ENCODE measurements at regions not wholly inside any gene's neighbourhood (a gene's known extent, or its start where the extent isn't known, plus 50 kb on each side); places are given as distances from the start of the nearest gene placed in this dataset.

GRCh38 chr2:129205766-129206165 is 773.7 kb upstream of the RAB6C start:
- Histone ChIP-seq H3K36me3 (replicated peaks in 1 of 2; ENCODE audit: control insufficient read depth in 1 of 2, insufficient read depth in 2 of 2, low read length in 2 of 2) (no peaks in the 10 kb centered on the region), H4K20me1 (ENCODE audit: insufficient read depth, low read length) (no peaks in the 10 kb centered on the region), H3K9ac (ENCODE audit: insufficient read depth, low read depth, low read length) (no peak overlapping the region), H3K4me3 (replicated peaks in 1 of 3; ENCODE audit: insufficient read depth in 1 of 3, low read depth in 2 of 3, low read length in 3 of 3) (no peak overlapping the region), H3K27me3 (ENCODE audit: control insufficient read depth in 1 of 2, insufficient read depth in 2 of 2, low read length in 2 of 2) (peaks cover 0 to 7% of the 10 kb centered on the region in 2 experiments; a peak in 1 of 5 replicates), H3K79me2 (ENCODE audit: insufficient read depth, low read length) (no peaks in the 10 kb centered on the region), H3K4me1 (ENCODE audit: insufficient read depth, low read length) (no peaks in the 10 kb centered on the region), H3K4me2 (ENCODE audit: low read depth, low read length) (no peak overlapping the region), H3K27ac (ENCODE audit: extremely low read length, insufficient read depth, low read length) (no peak overlapping the region), H3K9me3 (ENCODE audit: low read length) (no peaks in the 10 kb centered on the region), H2AFZ (ENCODE audit: low read length) (no peak overlapping the region)
- no peak for FAIRE-seq
- ChIA-PET CTCF (ENCODE audit: low intra/inter-chr PET ratio, low total read pairs) (no interaction called here), POLR2A (no interaction called here)
- 0% methylated on average over 5 of the region's 5 CpGs for WGBS (ENCODE audit: low lambda C conversion rate)
- ATAC-seq: no peak
- DNase-seq (ENCODE audit: low spot score): no peak
- intact Hi-C loops (cut with micrococcal nuclease; ENCODE audit: unreplicated experiment) (no loop called here), in situ Hi-C loops (cut with HindIII; ENCODE audit: extremely low pct_ligation_motif_present, low pct_unique_long_range_greater_than_20kb) (no loop called here)
- BruUV-seq (replicated peaks): no TSS peak
- TF ChIP-seq MZF1 (CRISPR knock-in tag; IDR thresholded peaks at IDR 0.05; ENCODE audit: borderline replicate concordance) (no peak), ZNF30 (CRISPR knock-in tag; IDR thresholded peaks at IDR 0.05) (no peak), MIER3 (CRISPR knock-in tag; IDR thresholded peaks at IDR 0.05; ENCODE audit: borderline replicate concordance) (no peak), MLLT10 (CRISPR knock-in tag; IDR thresholded peaks at IDR 0.05) (no peak), BCLAF1 (IDR thresholded peaks at IDR 0.05) (no peak), NR2F1 (CRISPR knock-in tag; IDR thresholded peaks at IDR 0.05) (no peak), CENPBD1 (CRISPR knock-in tag; IDR thresholded peaks at IDR 0.05; ENCODE audit: borderline replicate concordance, low read depth) (no peak), ZNF646 (CRISPR knock-in tag; IDR thresholded peaks at IDR 0.05) (no peak), ELF1 (CRISPR knock-in tag; IDR thresholded peaks at IDR 0.05) (no peak), ESRRA (CRISPR knock-in tag; IDR thresholded peaks at IDR 0.05; ENCODE audit: low read depth) (no peak), ZNF607 (CRISPR knock-in tag; IDR thresholded peaks at IDR 0.05; ENCODE audit: borderline replicate concordance) (no peak), TFDP1 (CRISPR knock-in tag; IDR thresholded peaks at IDR 0.05; ENCODE audit: borderline replicate concordance) (no peak), MNT (IDR thresholded peaks at IDR 0.05) (no peak)
